Left kidney (tissue), 1 donor: ENCODE measurements at regions not wholly inside any gene's neighbourhood (a gene's known extent, or its start where the extent isn't known, plus 50 kb on each side); places are given as distances from the start of the nearest gene placed in this dataset.

Source experiments
- DNase-seq: peaks from one replicate; pipeline ENCODE4 v3.0.0-alpha.2; 2013

DNA sequence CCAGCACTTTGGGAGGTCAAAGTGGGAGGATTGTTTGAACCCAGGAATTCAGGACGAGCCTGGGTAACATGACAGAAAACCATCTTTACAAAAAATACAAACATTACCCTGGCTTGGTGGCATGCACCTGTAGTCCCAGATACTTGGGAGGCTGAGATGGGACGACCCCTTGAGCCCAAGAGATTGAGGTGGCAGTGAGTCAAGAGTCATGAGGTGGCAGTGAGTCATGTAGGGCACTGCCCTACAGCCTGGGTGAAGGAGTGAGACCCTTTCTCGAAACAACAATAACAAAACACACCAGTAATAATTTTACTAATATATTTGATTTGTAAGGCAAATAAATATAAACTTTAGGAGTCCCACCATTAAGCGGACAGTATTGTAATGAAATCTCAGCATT, 1906.2 kb downstream of the NCAM2 start:
- DNase-seq = no peak

DNA sequence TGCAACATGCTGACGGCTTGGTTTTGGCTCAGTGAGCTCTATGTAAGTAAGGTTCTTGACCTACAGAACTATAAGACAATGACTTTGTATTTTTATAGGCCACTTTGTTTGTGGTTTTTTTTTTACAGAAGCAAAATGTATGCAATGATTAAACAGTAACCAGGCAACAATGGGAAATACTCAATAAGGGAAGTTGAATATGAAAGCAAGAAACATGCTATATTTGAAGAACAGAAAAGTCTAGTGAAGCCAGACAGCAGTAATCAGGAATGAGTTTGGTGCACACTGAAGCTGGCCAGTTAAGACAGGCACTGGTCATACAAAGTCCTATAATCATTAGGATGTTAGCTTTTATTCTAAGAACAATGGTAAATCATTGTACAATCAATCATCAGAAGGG, 1926.8 kb downstream of the NCAM2 start:
- no peak for DNase-seq

DNA sequence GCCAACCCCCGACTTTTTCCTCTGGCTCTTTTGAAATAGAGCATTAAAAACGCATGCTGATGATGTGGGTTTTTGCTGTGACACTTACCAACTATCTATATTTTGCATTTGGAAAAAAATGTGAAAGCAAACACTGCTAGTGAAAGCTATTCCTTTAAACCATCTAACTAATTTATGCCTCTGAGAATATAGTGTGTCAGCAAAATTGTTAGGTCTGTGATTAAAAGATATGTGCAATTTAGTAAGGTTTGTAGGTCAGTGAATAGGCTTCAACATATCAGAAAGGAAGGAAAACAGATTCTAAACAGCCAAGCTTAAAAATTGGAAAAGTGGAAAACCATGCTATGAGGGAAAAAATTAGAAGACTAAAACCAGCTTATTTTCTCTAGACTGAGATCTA, 1929.3 kb downstream of the NCAM2 start:
- no peak for DNase-seq

DNA sequence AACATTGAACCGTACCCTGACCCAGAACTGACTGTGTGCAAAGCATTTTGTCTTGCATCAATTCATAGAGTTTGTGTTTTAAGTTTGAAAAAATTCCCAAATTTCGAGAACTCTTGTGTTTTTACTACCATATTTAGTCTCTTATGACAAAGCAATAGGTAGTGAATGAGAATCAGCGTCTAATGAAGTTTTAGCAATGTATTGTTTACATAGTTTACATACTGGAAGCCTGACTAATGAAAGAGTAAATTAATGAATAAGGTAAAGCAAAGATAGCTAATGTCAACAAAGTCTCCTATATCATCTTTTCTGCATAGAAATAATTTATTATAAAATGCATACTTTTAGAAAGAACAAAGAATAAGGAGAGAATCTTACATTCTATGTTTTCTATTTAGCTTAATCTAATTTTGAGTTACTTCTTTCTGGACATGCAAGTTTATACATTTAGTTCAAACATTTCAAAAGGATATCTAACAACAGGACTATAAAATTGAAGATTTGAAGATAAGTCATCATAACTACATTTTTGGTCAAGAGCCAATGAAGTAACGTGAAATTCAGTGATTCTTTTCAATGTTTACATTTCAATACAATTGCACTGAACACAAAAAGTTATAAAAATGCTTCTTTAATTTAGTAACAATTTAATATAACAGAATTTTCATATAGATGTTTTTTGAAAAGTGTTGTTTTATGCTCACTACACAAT, 1943.7 kb downstream of the NCAM2 start:
- DNase-seq = no peak

DNA sequence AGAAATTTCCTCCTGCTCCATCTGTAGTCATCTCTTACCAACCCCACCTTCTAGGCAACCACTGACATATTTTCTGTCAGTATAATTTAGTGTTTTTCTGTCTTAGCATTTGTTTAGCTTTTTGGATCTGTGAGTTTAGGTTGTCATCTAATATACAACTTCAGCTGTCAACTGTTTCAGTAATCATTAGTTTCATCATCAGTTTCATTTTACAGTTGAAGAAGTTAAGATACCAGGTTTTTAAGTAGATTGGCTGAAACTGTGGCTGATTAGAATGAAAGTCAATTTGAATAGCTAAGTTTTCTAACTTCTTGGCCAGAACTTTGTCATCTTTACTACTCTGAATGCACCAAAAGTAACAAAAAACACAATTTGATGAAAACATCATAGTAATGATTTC, 1957.3 kb downstream of the NCAM2 start:
- no peak for DNase-seq

DNA sequence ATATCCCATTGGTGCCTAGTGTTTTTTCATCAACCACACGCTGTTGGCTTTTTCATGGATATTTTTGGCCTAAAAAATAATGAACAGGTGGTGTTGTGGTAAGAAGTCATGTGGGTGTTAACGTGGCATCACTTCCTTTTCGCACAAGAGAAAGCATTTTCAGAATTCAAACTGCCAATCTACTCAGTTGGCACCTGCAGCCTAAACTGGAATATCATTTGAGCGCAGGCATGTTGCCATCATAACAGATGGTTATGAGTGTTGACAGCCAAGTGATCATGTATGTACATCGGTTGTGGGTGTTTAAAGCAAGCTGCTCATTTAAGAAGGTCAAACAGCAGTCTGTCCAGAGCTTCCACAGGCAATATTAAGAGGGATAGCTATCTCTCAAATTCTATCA, 1963.0 kb downstream of the NCAM2 start:
- no peak for DNase-seq

DNA sequence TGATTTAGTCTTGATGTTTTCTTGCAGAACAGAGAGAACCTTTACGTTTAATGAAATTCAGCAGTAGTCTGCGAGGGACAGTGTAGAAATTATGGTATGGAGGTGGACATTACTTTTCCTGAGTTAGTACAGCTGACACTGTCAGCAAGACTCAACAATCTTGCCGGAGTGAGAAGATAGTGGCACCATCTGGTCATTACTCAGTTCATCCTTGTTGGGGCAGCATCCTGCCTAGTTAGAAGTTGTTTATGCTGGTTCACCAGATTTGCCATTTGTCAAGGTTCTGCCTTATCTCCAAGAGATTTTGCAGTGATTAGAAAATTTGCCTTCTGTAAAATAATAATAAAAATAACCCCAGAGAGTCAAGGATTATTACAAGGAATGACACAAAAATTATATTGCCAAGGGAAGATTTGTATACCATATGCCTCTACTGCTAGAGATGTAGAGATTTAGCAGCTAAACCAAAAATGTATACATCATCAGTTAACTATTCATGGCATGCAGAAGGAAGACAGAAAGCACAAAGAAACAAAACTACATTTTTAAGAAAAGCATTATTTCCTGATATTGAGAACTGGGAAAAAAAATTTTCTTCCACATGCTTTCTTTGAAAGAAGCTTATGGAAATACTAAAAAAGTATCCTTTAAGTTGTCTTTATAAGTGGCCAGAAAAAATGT, 1967.4 kb downstream of the NCAM2 start:
- no peak for DNase-seq

DNA sequence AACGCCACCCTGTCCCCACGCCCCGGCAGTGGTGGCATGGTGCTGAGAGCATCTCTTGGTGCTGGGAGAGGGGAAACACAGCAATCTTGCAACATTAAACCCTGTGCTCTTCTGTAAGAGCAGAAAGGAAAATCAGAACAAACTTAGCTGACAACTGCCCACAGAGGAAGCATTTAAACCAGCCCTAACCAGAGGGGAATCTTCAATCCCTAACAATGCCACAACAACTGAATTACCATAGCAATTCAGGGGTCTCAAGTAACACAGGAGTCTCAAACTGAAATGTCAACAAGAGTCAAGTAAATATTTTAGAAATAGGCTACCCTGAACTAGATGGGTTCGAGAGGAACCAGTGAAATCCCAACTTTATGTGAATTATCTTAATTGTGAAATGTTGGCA, 1983.6 kb downstream of the NCAM2 start:
- DNase-seq = no peak

DNA sequence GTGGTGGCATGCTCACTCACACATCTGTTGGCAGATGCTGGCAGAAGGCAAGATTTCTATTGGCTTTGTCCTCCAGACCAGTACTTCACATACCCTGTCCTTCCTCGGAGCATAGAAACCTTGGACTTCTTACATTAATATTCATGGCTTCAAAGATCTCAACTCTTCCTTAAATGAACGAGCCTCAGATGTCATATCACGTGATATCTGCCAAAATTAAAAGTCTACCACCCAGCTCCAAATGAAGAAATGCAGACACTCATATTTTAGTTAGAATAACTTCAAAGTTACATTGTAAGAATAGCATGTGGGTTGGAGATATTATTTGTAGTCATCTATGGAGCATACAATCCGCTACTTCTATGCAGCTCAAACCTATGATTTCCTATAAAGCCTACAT, 1994.9 kb downstream of the NCAM2 start:
- DNase-seq = no peak

DNA sequence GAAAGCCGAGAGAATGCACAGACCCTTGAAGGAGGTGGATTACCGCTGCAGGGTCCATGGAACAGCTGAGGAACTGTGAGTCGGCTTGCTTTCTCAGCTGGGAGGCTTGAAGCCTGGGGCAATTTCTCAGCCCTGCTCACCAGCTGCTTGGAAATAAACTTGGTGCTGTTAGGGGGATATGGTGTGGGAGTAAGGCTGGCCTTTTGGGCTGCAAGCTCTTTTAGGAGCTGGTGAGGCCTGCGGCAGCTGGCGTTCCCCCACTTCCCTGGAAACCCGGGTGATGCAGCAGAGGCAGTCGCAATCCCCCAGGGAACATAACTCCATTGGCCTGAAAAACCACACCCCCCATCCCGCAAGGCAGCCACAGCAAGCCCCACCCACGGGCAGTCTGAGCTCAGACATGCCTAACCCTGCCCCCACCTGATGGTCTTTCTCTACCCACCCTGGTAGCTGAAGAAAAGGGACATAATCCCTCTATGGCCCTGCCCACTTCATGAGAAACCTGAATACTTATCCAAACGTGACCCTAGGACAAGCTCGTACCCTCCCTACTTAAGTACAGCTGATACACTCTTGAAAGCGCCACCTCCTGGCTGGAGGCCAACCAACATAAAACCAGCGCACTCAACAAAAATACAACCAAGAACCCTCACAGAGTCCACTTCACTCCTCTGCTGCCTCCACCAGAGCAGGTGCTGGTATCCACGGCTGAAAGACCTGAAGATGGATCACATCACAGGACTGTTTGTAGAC, 1995.8 kb downstream of the NCAM2 start:
- DNase-seq = no peak

DNA sequence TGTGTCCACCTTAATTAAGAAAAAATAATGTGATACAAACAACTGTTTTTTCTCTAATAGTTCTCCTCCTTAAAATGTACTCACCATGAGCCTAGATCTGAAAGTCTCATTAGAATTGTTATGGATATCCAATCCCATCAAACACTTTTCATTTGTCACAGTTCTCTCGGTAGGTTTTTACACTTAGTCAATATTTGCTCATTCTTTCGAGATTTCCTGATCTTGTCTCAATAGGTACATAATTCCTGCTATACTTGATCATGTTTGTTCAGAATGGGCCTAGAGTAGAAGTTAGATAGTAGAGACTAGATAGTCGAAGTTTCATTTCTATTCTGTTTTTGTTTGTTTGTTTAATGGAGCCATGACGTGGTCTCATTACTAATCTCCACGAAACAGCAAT, 2005.7 kb downstream of the NCAM2 start:
- no peak for DNase-seq

DNA sequence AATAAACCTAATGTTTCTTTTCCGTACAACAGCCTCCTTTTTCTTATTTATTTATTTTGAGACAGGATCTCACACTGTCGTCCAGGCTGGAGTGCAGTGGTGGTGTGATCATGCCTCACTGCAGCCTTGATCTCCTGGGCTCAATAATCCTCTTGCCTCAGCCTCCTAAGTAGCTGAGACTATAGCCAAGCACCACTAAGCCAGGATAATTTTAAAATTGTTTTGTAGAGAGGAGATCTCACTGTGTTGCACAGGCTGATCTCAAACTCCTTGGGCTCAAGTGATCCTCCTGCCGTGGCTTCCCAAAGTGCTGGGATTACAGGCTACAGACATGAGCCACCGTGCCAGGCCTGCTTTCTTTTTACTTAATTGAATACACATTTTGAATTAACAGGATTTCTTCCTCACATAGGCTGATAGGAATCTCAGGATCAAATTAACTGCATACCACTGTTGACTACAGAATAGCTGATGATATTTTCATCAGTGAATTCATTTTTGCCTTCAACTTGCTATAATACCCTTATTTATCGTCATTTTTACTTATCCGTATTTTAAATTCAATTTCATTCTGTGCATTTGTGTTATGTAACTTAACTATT, 2010.5 kb downstream of the NCAM2 start:
- DNase-seq = no peak

DNA sequence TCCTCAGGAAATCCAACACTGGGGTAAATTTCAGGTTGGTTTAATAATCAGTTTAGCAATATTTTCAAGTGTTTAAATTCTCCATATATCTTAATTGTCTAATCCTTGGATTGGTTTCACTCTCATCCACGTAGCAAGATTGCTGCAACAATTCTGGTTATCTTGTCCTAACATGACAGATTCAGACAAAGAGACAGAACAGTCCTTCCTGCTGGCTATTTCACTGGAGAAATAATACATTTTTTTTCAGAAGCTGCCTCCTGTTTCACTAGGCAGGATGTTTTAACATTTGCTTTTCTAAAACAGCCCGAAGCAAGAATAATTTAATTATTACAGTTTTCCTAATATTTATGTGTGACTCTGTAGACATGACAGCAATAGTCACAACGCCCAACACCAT, 2011.2 kb downstream of the NCAM2 start:
- DNase-seq = no peak

DNA sequence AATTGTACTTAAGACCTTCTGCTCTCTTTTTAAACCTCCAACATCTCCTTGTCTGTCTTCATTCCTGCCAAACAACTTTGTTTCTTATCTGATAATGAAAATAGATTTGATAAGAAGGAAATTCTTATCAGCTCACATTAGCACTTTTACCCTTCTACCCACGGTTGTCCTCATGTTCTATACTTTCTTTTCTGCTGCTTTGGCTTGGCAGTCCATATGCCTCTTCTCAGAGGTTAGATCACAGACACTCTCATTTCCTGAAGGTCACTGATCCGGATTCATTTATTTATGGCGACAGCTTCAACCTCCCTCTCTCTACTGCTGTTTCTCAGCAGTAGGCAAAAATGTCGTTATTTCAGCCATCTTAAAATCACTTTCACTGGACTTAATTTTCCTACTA, 2015.8 kb downstream of the NCAM2 start:
- no peak for DNase-seq

DNA sequence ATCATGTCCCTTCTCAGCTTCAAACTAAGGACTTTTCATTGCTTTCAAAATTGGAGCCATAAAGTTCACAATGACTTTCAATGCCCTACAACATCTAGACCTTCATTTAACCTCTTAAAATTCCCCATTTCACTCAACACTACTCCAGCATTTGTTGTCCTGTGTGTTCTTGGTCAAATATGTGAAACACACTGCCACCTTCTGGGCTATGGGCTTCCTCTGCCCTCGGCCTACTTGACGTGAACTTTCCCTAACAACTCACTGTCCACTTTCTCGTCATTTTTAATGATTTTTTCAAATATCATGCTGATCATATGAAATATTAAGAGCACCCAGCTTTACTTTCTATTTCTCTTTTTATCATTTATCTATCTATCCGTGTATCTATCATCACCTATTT, 2018.4 kb downstream of the NCAM2 start:
- DNase-seq = no peak

DNA sequence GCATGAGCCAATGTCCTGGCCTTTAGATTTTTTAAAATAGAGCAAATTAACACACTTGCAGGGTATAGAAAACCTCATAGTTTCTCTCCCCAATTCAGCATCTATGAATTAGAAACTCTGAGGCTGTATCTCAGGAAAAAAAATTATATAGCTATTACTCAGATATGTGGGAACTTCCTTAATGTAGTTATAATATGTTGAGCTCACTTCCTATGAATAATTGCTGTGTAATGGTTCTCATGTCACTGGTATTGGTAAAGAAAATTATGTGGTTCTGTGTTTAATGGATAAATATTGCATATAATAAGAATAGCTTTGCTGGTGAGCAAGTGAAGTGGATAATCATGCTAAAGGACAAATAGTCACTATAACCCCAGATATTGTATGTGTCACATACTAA, 2019.8 kb downstream of the NCAM2 start:
- no peak for DNase-seq

DNA sequence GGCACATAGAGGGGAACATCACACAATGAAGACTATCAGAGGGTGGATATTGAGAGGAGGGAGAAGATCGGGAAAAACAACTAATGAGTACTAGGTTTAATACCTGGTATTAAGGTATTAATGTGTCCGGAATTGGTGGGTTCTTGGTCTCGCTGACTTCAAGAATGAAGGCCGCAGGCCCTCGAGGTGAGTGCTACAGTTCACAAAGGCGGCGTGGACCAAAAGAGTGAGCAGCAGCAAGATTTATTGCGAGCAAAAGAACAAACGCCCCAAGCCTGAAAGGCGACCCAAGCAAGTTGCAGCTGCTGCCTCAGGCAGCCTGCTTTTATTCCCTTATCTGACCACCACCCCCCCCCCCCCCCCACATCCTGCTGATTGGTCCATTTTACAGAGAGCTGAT, 2022.8 kb downstream of the NCAM2 start:
- no peak for DNase-seq

DNA sequence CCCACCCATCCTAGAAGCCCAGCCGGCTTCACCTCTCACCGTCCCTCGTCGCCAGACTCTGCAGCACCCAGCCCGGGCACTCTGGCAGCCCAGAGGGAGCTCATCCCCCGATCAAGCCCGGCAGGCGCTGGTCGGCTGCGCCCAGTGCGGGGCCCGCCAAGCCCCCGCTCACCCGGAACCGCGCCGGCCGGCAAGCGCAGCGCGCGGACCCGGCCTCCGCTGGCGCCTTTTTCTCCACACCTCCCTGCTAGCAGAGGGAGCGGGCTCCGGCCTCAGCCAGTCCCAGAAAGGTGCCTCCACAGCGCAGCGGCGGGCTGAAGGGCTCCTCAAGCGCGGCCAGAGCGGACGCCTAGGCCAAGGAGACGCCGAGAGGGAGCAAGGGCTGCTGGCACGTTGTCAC, 2023.3 kb downstream of the NCAM2 start:
- DNase-seq = no peak

DNA sequence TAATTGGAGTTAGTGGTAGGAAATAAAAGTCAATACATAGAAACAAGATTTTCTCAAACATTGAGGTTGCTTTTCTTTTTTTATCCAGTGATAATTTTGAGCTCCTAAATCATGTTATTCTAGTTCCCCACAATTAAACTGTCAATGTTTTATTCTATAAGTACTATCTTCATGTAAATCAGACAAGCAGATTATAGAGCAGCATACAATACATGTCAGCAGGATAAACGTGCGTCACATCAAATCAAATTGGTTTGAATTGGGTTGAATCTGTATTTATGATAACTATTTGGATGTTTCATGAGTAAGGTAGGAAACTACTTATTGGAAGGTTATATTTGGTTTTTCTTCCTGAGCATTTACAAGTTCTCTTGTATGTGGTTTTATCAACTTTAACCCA, 2028.7 kb downstream of the NCAM2 start:
- DNase-seq = no peak

DNA sequence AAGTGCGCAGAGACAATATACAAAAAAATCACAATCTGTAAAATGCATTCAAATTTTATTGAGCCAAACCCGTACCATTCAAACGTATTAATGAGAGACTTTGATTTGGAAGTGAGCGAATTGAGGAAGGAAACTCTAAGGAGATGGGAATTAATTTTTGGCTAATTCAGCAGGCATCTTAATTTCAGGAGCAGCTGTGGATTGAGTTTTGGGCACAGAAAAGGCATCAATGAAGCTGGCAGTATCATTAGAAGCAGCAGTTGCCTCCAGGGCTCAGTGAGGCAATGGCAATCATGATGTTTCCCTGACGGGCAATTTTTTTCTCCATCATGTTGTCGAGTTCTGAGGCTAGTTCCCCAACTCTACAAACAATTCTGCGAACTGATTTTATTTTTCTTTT, 2041.6 kb downstream of the NCAM2 start:
- no peak for DNase-seq

DNA sequence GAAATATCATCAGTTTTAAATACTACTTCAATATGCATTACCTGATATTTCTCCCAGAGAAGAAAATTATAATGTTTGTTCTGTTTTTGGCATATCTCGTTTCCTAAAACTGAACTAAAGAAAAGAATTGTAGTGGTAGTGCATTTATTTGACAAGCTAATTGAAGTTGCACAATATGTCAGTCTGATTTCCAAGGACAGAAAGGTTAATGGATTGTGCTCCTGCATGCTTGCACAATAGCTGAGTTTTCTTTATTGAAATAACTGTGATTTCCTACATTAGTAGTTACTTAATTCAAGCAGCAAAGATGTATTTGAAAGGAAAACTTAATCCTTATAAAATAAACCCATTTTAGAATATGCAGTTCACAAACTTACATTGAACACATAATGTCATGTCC, 2047.7 kb downstream of the NCAM2 start:
- no peak for DNase-seq

DNA sequence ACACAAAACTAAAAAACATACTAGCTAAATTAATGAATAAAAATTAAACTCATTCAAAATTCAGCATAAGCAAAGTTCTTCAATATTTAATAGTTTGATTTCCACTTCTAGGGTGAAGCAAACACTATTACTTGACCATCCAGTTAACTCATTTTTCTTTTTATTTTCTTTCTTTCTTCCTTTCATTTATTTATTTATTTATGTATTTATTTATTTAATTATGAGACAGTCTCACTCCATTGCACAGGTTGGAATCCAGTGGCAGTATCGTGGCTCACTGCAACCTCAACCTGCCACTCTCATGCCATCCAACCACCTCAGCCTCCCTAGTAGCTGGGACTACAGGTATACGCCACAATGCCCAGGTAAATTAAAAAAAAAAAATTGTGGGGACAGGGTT, 2069.5 kb downstream of the NCAM2 start:
- DNase-seq = no peak

DNA sequence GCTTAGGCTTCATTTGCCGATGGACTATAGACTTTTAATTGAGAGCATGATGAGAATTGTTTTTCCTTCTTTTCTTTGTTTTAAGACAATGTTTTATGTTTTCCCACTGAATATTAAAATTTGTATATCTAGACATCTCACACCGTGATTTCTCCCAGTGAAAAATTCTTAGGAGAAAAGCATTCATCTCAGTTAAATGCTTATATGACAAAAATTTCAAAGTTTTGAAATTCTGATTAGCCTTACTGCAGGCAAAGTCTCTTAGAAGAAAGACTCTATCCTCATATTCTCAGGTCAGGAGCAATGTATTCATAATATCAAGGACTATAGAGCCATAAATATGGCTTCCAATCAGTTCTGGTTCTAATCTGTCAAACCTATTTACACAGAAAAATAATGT, 2085.0 kb downstream of the NCAM2 start:
- no peak for DNase-seq
